Thyroid gland (tissue), 4 donors: ENCODE measurements at regions not wholly inside any gene's neighbourhood (a gene's known extent, or its start where the extent isn't known, plus 50 kb on each side); places are given as distances from the start of the nearest gene placed in this dataset.

Experiments used
- POLR2A ChIP-seq, 2 donors: fragments of 450-650 bp; IDR thresholded peaks; one replicate each; pipeline ENCODE4 v1.6.1; 2017; ENCODE audit warnings: antibody characterized with exemption in 2 of 2, mild to moderate bottlenecking in 2 of 2, moderate library complexity in 1 of 2
- TF ChIP-seq, protein P1 (sequence below), 6 experiments: fragments of 200-600 bp in 3 of 6; fragments of 450-650 bp in 3 of 6; sonication (generic) in 3 of 6; IDR thresholded peaks; one replicate each; pipeline ENCODE4 v1.5.1; 2016 to 2019; ENCODE audit warnings: antibody characterized with exemption in 6 of 6, mild to moderate bottlenecking in 2 of 6, inconsistent platforms in 1 of 6, moderate library complexity in 1 of 6

DNA sequence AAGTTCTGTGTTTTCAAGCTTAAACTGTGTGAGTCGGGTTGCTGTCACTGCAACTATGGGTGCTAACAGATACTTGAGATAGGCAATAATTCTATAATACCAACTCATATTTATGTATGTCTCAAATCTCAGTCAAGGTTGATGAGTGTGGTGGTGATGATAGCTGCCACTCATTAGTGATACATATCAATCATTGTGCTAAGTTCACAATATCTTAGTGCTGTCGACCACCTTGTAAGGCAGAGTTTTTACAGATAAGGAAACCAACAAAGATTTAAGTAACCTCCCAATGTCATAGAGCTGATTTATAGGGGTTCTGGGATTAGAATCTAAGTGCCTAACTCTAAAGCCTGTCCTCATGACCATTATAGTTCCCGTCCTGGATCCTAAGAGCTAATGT, 82.5 kb downstream of the ELAPOR2 start:
- TF ChIP-seq, protein P1, sequence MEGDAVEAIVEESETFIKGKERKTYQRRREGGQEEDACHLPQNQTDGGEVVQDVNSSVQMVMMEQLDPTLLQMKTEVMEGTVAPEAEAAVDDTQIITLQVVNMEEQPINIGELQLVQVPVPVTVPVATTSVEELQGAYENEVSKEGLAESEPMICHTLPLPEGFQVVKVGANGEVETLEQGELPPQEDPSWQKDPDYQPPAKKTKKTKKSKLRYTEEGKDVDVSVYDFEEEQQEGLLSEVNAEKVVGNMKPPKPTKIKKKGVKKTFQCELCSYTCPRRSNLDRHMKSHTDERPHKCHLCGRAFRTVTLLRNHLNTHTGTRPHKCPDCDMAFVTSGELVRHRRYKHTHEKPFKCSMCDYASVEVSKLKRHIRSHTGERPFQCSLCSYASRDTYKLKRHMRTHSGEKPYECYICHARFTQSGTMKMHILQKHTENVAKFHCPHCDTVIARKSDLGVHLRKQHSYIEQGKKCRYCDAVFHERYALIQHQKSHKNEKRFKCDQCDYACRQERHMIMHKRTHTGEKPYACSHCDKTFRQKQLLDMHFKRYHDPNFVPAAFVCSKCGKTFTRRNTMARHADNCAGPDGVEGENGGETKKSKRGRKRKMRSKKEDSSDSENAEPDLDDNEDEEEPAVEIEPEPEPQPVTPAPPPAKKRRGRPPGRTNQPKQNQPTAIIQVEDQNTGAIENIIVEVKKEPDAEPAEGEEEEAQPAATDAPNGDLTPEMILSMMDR (IDR thresholded peaks at IDR 0.05): no peak
- no peak for TF ChIP-seq POLR2A (IDR thresholded peaks at IDR 0.05)
